CD4-positive, alpha-beta memory T cell (primary cell): ENCODE measurements at regions not wholly inside any gene's neighbourhood (a gene's known extent, or its start where the extent isn't known, plus 50 kb on each side); places are given as distances from the start of the nearest gene placed in this dataset.

ENCODE experiments used
- CTCF ChIA-PET: fragments of 350-600 bp; sonication (Branson Sonifier 250); formaldehyde crosslinking; loops from one replicate; lab custom pipeline; 2021; ENCODE audit warnings: inconsistent platforms; ENCODE audit not compliant: partially characterized antibody; lab: Charles Lee
- POLR2A ChIA-PET: fragments of 350-600 bp; sonication (Branson Sonifier 250); formaldehyde crosslinking; loops from one replicate; lab custom pipeline; 2021; ENCODE audit not compliant: partially characterized antibody; lab: Charles Lee
- DNase-seq, 5 donors: peaks; one replicate each; pipeline versions ENCODE4 v3.0.0 to v3.0.0-alpha.2; 2020 to 2022; ENCODE audit warnings: mixed read lengths in 1 of 5
- H3K27ac ChIP-seq: one replicate; pipeline ENCODE4 v1.7.0; 2013; ENCODE audit warnings: low read depth, low read length
- H3K27me3 ChIP-seq: 2 replicates; pipeline ENCODE4 v1.7.0; 2013; ENCODE audit warnings: mild to moderate bottlenecking, low read length, moderate library complexity; ENCODE audit not compliant: insufficient read depth
- H3K36me3 ChIP-seq: 2 replicates; pipeline ENCODE4 v1.7.0; 2013; ENCODE audit warnings: mild to moderate bottlenecking, low read length, moderate library complexity; ENCODE audit not compliant: insufficient read depth
- H3K4me1 ChIP-seq: 2 replicates; pipeline ENCODE4 v1.7.0; 2013; ENCODE audit warnings: mild to moderate bottlenecking, low read length, moderate library complexity; ENCODE audit not compliant: insufficient read depth
- H3K4me3 ChIP-seq, 2 donors: one replicate each; pipeline ENCODE4 v1.7.0; 2013; ENCODE audit warnings: low read length in 2 of 2, mild to moderate bottlenecking in 1 of 2
- H3K9me3 ChIP-seq, 2 donors: one replicate each; pipeline ENCODE4 v1.7.0; 2013; ENCODE audit warnings: low read length in 2 of 2, control low read depth in 1 of 2; ENCODE audit not compliant: control insufficient read depth in 1 of 2
- H3K27ac Mint-ChIP-seq, 7 donors: one replicate each; pipeline ENCODE4 v1.8.0; 2020 to 2021; ENCODE audit warnings: mixed read lengths in 7 of 7, mild to moderate bottlenecking in 6 of 7, inconsistent platforms in 3 of 7, moderate library complexity in 3 of 7
- H3K27me3 Mint-ChIP-seq, 2 donors: one replicate each; pipeline ENCODE4 v1.8.0; 2020 to 2021; ENCODE audit warnings: mixed read lengths in 2 of 2
- H3K36me3 Mint-ChIP-seq, 2 donors: one replicate each; pipeline ENCODE4 v1.8.0; 2020 to 2021; ENCODE audit warnings: mixed read lengths in 2 of 2, inconsistent platforms in 1 of 2, mild to moderate bottlenecking in 1 of 2
- H3K4me1 Mint-ChIP-seq, 4 donors: one replicate each; pipeline ENCODE4 v1.8.0; 2020 to 2021; ENCODE audit warnings: mixed read lengths in 4 of 4, mild to moderate bottlenecking in 1 of 4
- H3K4me3 Mint-ChIP-seq, 8 donors: one replicate each; pipeline ENCODE4 v1.8.0; 2020 to 2021; ENCODE audit warnings: mixed read lengths in 8 of 8, mild to moderate bottlenecking in 7 of 8, moderate library complexity in 6 of 8, inconsistent platforms in 3 of 8
- H3K9me3 Mint-ChIP-seq, 8 donors: one replicate each; pipeline ENCODE4 v1.8.0; 2020 to 2021; ENCODE audit warnings: mixed read lengths in 8 of 8, mild to moderate bottlenecking in 5 of 8, inconsistent platforms in 3 of 8, moderate library complexity in 1 of 8
- intact Hi-C: fragments of 100-400 bp; cut with micrococcal nuclease; formaldehyde crosslinking; loops from one replicate; pipeline ENCODE4 v1.15.1; 2023

- Mint-ChIP-seq H3K4me3 (no peak overlapping the region), H3K27ac (no peak overlapping the region), H3K9me3 (peaks cover 0 to 2% (median 0%) of the 10 kb centered on the region in 8 donors), H3K36me3 (no peaks in the 10 kb centered on the region), H3K27me3 (no peaks in the 10 kb centered on the region), H3K4me1 (no peaks in the 10 kb centered on the region)
- no peak for DNase-seq
- Histone ChIP-seq H3K36me3 (no peaks in the 10 kb centered on the region), H3K4me3 (no peak overlapping the region), H3K9me3 (no peaks in the 10 kb centered on the region), H3K27ac (no peak overlapping the region), H3K4me1 (no peaks in the 10 kb centered on the region), H3K27me3 (no peaks in the 10 kb centered on the region)
- intact Hi-C loops: no loop called here
- POLR2A ChIA-PET: no interaction called here
- CTCF ChIA-PET: no interaction called here
Observed at GRCh38 chr4:178258603-178259002, 816.4 kb upstream of the AGA start.

- H3K4me3 ChIP-seq: no peak overlapping the region
- no peak for DNase-seq
- H3K4me3 Mint-ChIP-seq: no peak overlapping the region
- H3K27ac Mint-ChIP-seq: no peak overlapping the region
- intact Hi-C loops: no loop called here
- ChIA-PET POLR2A (no interaction called here), CTCF (no interaction called here)
- no peaks in the 10 kb centered on the region for H3K27me3 ChIP-seq
- no peaks in the 10 kb centered on the region for H3K36me3 ChIP-seq
- H3K36me3 Mint-ChIP-seq: no peaks in the 10 kb centered on the region
- H3K27me3 Mint-ChIP-seq: no peaks in the 10 kb centered on the region
- no peaks in the 10 kb centered on the region for H3K9me3 ChIP-seq
- no peaks in the 10 kb centered on the region for H3K4me1 Mint-ChIP-seq
- no peaks in the 10 kb centered on the region for H3K4me1 ChIP-seq
- H3K27ac ChIP-seq: no peak overlapping the region
- peaks cover 0 to 2% (median 0%) of the 10 kb centered on the region in 8 donors for H3K9me3 Mint-ChIP-seq
Observed at GRCh38 chr4:178259566-178259965, 817.3 kb upstream of the AGA start.

DNA sequence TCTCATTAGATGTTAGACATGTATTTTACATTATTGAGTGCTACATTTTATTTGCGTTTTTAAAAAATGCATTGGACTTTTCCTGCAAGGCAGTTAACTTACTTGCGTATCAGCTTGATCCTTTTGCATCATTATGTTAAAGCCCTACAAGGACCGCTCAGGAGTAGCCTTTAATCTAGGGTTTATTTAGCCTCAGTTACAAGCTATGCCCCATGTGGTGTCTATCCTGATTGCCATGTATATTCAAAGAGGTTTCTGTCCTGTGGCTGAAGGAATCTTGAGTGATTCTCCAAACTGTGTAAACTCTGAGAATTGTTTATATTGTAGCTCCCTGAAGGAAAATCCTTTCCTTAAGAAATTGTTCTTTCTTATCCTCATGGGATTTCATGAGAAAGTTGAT, 821.8 kb upstream of the AGA start:
- Mint-ChIP-seq H3K4me3 (no peak overlapping the region), H3K27me3 (no peaks in the 10 kb centered on the region), H3K4me1 (no peaks in the 10 kb centered on the region), H3K36me3 (no peaks in the 10 kb centered on the region), H3K27ac (no peak overlapping the region), H3K9me3 (peaks cover 0 to 4% (median under 1%) of the 10 kb centered on the region in 8 donors)
- Histone ChIP-seq H3K27ac (no peak overlapping the region), H3K9me3 (no peaks in the 10 kb centered on the region), H3K36me3 (no peaks in the 10 kb centered on the region), H3K4me3 (no peak overlapping the region), H3K27me3 (no peaks in the 10 kb centered on the region), H3K4me1 (no peaks in the 10 kb centered on the region)
- DNase-seq: no peak
- intact Hi-C loops: no loop called here
- POLR2A ChIA-PET: no interaction called here
- CTCF ChIA-PET: no interaction called here

DNA sequence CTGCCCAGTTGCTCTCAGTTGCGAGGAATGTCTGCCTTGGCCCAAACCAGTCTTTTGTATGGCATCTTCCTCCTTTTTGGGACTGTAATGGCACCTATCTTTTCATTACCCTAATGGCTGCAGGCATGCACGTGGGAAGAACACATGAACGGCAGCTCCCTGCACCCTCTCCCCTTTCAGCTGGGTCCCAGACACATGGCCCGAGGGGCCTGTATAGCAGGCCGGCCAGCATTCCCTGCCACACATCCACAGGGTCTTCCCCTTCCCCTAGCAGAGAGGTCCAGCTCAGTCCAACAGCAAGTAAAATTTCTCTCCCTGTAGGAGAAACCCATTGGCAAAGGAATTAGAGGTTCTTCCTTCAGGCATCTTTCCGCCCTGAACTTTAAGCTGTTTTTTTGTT, 829.1 kb upstream of the AGA start:
- Mint-ChIP-seq H3K27me3 (no peaks in the 10 kb centered on the region), H3K4me3 (no peak overlapping the region), H3K27ac (no peak overlapping the region), H3K4me1 (no peaks in the 10 kb centered on the region), H3K9me3 (peaks cover 0 to 6% (median 2%) of the 10 kb centered on the region in 8 donors), H3K36me3 (no peaks in the 10 kb centered on the region)
- Histone ChIP-seq H3K4me1 (no peaks in the 10 kb centered on the region), H3K4me3 (no peak overlapping the region), H3K27ac (no peak overlapping the region), H3K36me3 (no peaks in the 10 kb centered on the region), H3K27me3 (no peaks in the 10 kb centered on the region), H3K9me3 (no peaks in the 10 kb centered on the region)
- CTCF ChIA-PET: no interaction called here
- DNase-seq: no peak
- intact Hi-C loops: no loop called here
- POLR2A ChIA-PET: no interaction called here

GRCh38 chr4:178273168-178273567, 830.9 kb upstream of the AGA start:
- Histone ChIP-seq H3K9me3 (no peaks in the 10 kb centered on the region), H3K36me3 (no peaks in the 10 kb centered on the region), H3K27me3 (no peaks in the 10 kb centered on the region), H3K4me3 (no peak overlapping the region), H3K4me1 (no peaks in the 10 kb centered on the region), H3K27ac (no peak overlapping the region)
- Mint-ChIP-seq H3K4me3 (no peak overlapping the region), H3K4me1 (no peaks in the 10 kb centered on the region), H3K27ac (no peak overlapping the region), H3K36me3 (no peaks in the 10 kb centered on the region), H3K27me3 (no peaks in the 10 kb centered on the region), H3K9me3 (peaks cover 0 to 8% (median under 1%) of the 10 kb centered on the region in 8 donors)
- intact Hi-C loops: no loop called here
- CTCF ChIA-PET: no interaction called here
- DNase-seq: no peak
- POLR2A ChIA-PET: no interaction called here

DNA sequence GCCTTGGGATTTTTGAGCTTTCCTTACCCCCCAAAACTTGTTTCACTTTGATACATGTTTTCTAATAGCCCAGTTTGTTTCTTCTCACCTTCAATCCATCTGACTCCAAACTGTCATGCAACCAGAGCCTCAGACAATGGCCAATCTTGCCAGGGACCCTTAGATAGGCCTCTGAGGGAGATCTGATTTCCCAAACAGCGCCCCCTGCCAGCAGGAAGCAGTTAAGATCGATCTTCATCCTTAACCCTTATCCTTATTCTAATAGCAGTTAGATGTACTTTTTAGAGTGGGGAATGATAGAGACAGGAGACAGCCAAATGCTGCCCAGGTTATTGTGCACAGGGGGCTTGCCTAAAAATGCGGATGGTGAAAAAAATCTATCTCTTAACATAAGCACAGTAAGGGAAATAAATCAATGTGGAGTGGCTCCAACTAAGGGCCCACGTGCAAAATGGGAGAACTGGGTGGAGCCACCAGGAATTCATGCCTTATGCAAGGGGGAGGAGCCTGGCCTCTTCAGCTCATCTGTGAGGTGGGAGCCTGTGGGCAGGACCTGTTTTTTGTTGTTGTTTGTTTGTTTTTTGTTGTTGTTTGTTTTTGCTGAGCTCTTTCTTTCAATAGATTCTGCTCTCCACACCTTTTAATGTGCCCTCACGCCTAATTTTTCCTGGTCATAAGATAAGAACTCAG, 833.6 kb upstream of the AGA start:
- no peak overlapping the region for H3K4me3 Mint-ChIP-seq
- H3K27me3 Mint-ChIP-seq: no peaks in the 10 kb centered on the region
- POLR2A ChIA-PET: no interaction called here

DNA sequence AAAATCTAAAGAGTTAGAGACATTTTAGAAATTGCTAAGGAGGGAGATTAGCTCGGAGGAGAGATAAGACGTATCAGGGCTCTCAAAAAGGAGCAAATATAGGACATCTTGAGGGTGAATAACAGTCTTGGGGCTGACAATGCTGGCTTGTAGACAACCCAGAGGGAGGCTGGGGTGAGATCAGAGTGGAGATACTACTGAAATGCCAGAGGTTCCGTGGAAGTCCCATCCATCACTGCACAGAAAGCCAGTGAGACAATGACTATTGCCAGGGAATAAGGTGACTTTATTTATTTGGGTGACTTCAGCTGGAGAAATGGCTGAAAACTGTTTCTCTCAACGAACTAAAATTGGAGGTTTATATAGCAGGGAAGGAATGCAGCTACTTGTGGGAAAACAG, 838.1 kb upstream of the AGA start:
- no peaks in the 10 kb centered on the region for H3K36me3 ChIP-seq
- no peak overlapping the region for H3K27ac Mint-ChIP-seq
- DNase-seq: no peak
- no peaks in the 10 kb centered on the region for H3K27me3 Mint-ChIP-seq
- no peaks in the 10 kb centered on the region for H3K27me3 ChIP-seq
- intact Hi-C loops: no loop called here
- H3K4me1 ChIP-seq: no peaks in the 10 kb centered on the region
- no peaks in the 10 kb centered on the region for H3K36me3 Mint-ChIP-seq
- H3K4me1 Mint-ChIP-seq: no peaks in the 10 kb centered on the region
- H3K4me3 Mint-ChIP-seq: no peak overlapping the region
- ChIA-PET CTCF (no interaction called here), POLR2A (no interaction called here)
- H3K4me3 ChIP-seq: no peak overlapping the region
- no peak overlapping the region for H3K27ac ChIP-seq
- H3K9me3 Mint-ChIP-seq: peaks cover 0 to 11% (median 0%) of the 10 kb centered on the region in 8 donors
- H3K9me3 ChIP-seq: no peaks in the 10 kb centered on the region

More for the DNA sequence above, 833.6 kb upstream of the AGA start:
- Histone ChIP-seq H3K36me3 (no peaks in the 10 kb centered on the region), H3K27me3 (no peaks in the 10 kb centered on the region), H3K4me1 (no peaks in the 10 kb centered on the region), H3K4me3 (no peak overlapping the region), H3K9me3 (no peaks in the 10 kb centered on the region), H3K27ac (no peak overlapping the region)
- H3K36me3 Mint-ChIP-seq: no peaks in the 10 kb centered on the region
- peaks cover 0 to 8% (median under 1%) of the 10 kb centered on the region in 8 donors for H3K9me3 Mint-ChIP-seq
- intact Hi-C loops: no loop called here
- no peak for DNase-seq
- CTCF ChIA-PET: no interaction called here
- H3K27ac Mint-ChIP-seq: no peak overlapping the region
- no peaks in the 10 kb centered on the region for H3K4me1 Mint-ChIP-seq
